ENCODE measurements at regions not wholly inside any gene's neighbourhood (a gene's known extent, or its start where the extent isn't known, plus 50 kb on each side); places are given as distances from the start of the nearest gene placed in this dataset.

DNA sequence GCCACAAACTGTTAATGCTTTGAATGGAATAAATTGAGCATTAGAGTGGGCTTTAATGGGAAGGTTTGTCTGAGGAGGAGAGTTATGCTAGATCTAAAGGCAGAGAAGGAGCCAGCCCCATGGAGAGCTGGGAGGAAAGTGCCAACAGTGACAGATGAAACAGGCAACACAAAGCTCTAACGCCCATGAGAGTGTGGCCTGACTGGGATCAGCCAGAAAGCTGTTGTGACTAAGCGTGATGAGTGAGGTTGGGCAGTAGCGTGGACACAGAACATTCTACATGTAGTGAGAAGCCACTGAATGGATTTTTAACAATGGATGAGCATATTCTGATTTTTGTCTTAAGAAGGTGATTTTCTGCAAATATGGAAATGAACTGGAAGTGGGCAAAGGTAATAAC lies 185.3 kb upstream of the SIX2 start:
- no peak for TF ChIP-seq SPI1 (IDR thresholded peaks at IDR 0.05; ENCODE audit: borderline replicate concordance, low read depth)
- TF ChIP-seq POLR2AphosphoS5 (IDR thresholded peaks at IDR 0.05; ENCODE audit: low read depth): no peak
- no peak for TF ChIP-seq GABPA (IDR thresholded peaks at IDR 0.05; ENCODE audit: low read depth)
- TF ChIP-seq, protein P1, sequence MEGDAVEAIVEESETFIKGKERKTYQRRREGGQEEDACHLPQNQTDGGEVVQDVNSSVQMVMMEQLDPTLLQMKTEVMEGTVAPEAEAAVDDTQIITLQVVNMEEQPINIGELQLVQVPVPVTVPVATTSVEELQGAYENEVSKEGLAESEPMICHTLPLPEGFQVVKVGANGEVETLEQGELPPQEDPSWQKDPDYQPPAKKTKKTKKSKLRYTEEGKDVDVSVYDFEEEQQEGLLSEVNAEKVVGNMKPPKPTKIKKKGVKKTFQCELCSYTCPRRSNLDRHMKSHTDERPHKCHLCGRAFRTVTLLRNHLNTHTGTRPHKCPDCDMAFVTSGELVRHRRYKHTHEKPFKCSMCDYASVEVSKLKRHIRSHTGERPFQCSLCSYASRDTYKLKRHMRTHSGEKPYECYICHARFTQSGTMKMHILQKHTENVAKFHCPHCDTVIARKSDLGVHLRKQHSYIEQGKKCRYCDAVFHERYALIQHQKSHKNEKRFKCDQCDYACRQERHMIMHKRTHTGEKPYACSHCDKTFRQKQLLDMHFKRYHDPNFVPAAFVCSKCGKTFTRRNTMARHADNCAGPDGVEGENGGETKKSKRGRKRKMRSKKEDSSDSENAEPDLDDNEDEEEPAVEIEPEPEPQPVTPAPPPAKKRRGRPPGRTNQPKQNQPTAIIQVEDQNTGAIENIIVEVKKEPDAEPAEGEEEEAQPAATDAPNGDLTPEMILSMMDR (IDR thresholded peaks at IDR 0.05; ENCODE audit: insufficient read depth, low read length): no peak
- TF ChIP-seq, protein P2, sequence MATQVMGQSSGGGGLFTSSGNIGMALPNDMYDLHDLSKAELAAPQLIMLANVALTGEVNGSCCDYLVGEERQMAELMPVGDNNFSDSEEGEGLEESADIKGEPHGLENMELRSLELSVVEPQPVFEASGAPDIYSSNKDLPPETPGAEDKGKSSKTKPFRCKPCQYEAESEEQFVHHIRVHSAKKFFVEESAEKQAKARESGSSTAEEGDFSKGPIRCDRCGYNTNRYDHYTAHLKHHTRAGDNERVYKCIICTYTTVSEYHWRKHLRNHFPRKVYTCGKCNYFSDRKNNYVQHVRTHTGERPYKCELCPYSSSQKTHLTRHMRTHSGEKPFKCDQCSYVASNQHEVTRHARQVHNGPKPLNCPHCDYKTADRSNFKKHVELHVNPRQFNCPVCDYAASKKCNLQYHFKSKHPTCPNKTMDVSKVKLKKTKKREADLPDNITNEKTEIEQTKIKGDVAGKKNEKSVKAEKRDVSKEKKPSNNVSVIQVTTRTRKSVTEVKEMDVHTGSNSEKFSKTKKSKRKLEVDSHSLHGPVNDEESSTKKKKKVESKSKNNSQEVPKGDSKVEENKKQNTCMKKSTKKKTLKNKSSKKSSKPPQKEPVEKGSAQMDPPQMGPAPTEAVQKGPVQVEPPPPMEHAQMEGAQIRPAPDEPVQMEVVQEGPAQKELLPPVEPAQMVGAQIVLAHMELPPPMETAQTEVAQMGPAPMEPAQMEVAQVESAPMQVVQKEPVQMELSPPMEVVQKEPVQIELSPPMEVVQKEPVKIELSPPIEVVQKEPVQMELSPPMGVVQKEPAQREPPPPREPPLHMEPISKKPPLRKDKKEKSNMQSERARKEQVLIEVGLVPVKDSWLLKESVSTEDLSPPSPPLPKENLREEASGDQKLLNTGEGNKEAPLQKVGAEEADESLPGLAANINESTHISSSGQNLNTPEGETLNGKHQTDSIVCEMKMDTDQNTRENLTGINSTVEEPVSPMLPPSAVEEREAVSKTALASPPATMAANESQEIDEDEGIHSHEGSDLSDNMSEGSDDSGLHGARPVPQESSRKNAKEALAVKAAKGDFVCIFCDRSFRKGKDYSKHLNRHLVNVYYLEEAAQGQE (IDR thresholded peaks at IDR 0.05; ENCODE audit: insufficient replicate concordance, low read depth): no peak
- no peak for DNase-seq (ENCODE audit: low read depth in 1 of 2, low spot score in 1 of 2)
- Histone ChIP-seq H3K27ac (replicated peaks) (no peak overlapping the region), H3K4me3 (replicated peaks; ENCODE audit: insufficient read depth, low read length) (no peak overlapping the region), H3K27me3 (ENCODE audit: insufficient read depth, poor library complexity, severe bottlenecking) (no peaks in the 10 kb centered on the region)

DNA sequence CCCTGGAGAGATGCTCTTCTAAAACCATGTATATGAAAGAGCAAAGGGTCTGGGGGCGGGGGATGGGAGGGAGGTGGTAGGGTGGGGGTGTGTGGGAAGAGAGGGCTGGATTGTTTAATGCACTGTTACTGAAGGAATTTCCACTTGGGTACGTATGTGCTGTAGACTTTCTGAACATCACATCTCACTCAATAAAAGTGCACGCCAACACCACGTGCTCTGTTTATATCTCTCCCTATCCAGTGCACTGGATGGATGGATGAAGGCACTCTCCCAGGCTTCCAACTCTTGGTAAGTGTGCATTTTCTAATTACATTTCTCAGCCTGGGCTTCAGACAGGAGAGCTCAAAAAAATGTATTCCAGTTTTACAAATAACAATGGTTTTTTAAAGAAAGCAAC lies 184.3 kb upstream of the SIX2 start:
- no peak for DNase-seq (ENCODE audit: low read depth in 1 of 2, low spot score in 1 of 2)
- Histone ChIP-seq H3K27me3 (ENCODE audit: insufficient read depth, poor library complexity, severe bottlenecking) (no peaks in the 10 kb centered on the region), H3K27ac (replicated peaks) (no peak overlapping the region), H3K4me3 (replicated peaks; ENCODE audit: insufficient read depth, low read length) (no peak overlapping the region)
- TF ChIP-seq GABPA (IDR thresholded peaks at IDR 0.05; ENCODE audit: low read depth) (no peak), SPI1 (IDR thresholded peaks at IDR 0.05; ENCODE audit: borderline replicate concordance, low read depth) (no peak), POLR2AphosphoS5 (IDR thresholded peaks at IDR 0.05; ENCODE audit: low read depth) (no peak)
- TF ChIP-seq, protein P2 (IDR thresholded peaks at IDR 0.05; ENCODE audit: insufficient replicate concordance, low read depth): no peak

DNA sequence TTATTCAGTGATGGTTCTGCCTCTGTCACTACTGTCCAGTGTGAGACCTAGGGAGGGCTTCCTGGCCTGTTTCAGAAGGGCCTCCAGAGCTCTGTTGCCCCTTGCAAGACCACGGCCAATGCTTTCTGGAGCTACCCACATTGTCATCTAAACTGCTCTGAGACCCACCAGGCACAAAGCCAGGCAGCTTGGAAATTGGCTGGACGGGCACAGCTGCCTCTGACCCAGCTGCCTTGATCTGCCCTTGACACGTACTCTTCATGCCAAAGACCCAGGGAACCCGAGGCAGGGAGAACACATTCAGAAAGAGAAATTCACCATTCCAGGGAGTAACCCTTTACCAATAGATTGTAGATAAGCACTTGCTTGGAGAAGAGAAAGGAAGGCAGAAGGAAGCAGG lies 183.7 kb upstream of the SIX2 start:
- Histone ChIP-seq H3K27ac (replicated peaks) (no peak overlapping the region), H3K4me3 (replicated peaks; ENCODE audit: insufficient read depth, low read length) (no peak overlapping the region), H3K27me3 (ENCODE audit: insufficient read depth, poor library complexity, severe bottlenecking) (no peaks in the 10 kb centered on the region)
- TF ChIP-seq POLR2AphosphoS5 (IDR thresholded peaks at IDR 0.05; ENCODE audit: low read depth) (no peak), GABPA (IDR thresholded peaks at IDR 0.05; ENCODE audit: low read depth) (no peak)
- TF ChIP-seq, protein P2 (IDR thresholded peaks at IDR 0.05; ENCODE audit: insufficient replicate concordance, low read depth): no peak
- TF ChIP-seq, protein P1 (IDR thresholded peaks at IDR 0.05; ENCODE audit: insufficient read depth, low read length): no peak
- no peak for DNase-seq (ENCODE audit: low read depth in 1 of 2, low spot score in 1 of 2)

DNA sequence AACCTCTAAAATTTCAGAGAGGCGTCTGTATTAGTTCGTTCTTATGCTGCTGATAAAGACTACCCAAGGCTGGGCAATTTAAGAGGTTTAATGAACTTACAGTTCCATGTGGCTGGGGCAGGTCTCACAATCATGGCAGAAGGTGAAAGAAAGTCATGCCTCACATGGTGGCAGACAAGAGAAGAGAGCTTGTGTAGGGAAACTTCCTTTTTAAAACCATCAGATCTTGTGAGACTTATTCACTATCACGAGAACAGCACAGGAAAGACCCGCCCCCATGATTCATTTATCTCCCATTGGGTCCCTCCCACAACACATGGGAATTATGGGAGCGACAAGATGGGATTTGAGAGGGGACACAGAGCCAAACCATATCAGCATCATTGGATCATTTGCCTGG lies 183.2 kb upstream of the SIX2 start:
- Histone ChIP-seq H3K4me3 (replicated peaks; ENCODE audit: insufficient read depth, low read length) (no peak overlapping the region), H3K27ac (replicated peaks) (no peak overlapping the region), H3K27me3 (ENCODE audit: insufficient read depth, poor library complexity, severe bottlenecking) (no peaks in the 10 kb centered on the region)
- TF ChIP-seq, protein P1 (IDR thresholded peaks at IDR 0.05; ENCODE audit: insufficient read depth, low read length): no peak
- no peak for TF ChIP-seq SPI1 (IDR thresholded peaks at IDR 0.05; ENCODE audit: borderline replicate concordance, low read depth)
- no peak for TF ChIP-seq POLR2AphosphoS5 (IDR thresholded peaks at IDR 0.05; ENCODE audit: low read depth)
- TF ChIP-seq, protein P2 (IDR thresholded peaks at IDR 0.05; ENCODE audit: insufficient replicate concordance, low read depth): no peak
- DNase-seq (ENCODE audit: low read depth in 1 of 2, low spot score in 1 of 2): no peak
